NCI-H2029 treated with DMSO at 0.1 percent for 48 hours (cell line): ENCODE measurements at regions not wholly inside any gene's neighbourhood (a gene's known extent, or its start where the extent isn't known, plus 50 kb on each side); places are given as distances from the start of the nearest gene placed in this dataset.

Source experiments
- DNase-seq: peaks from one replicate; lab custom pipeline; 2025; lab: John Stamatoyannopoulos, UW

GRCh38 chr2:150617351-150617978, 130.0 kb upstream of the RND3 start:
- DNase-seq, result no peak

DNA sequence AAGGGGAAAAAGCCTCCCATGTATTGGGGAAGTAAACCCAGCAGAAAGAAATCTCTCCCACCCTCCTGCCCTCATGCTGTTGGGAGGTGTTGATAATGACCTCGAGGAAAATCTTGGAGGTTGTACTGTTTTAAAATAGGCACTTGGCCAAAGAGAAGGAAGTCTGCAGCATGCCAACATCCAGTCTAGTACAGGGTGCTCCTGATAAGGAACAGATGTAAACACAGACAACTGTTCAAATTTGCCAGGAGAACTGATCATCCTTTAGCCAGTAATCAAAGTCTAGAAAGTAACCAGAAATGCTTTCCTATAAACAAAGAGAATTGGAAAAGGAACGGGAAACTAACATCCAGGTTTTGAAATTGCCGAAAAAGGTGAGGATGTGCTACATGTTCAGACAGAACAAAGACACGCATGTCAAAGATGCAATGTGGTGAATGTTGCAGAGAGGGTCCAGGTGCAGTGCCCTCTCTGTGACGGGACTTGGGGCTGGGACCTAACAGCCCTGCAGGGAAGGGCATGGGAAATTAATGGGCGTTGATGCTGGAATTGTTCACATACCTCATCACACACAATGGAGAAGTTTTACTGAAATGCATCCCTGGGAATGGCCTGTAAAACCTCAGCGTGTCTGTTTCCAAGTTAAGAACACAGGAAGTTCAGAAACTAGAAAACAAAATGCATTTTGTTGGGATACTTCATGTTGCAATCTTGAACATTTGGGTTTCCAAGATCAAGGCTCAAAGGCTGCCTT, 125.7 kb upstream of the RND3 start:
- DNase-seq, result no peak

DNA sequence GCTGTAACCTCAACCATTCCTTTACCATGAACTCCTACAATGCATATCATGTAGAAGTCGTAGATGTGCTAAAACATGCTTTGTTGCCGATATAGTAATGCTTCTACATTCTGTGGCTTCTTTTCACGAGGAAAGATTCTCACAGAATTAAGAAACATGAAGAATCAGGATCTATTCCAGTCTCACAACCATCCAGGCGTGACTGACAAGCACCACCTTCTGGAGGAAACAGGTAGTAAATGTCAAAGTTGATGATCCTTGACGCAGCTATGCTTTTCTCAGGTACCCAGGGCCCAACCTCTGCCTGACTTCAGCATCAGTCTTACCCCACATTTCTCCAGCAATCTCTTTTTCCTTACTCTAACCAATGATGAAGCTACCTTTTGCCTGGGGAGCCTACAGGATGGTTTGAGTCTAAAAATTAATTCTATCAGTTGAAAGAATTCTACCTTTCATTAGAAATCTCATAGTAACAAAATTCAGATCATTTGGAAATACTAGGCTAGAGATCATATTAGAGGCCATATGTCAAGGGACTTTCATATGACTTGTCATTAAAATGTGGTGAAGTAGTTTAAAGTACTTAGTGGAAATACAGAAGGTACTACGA, 123.3 kb upstream of the RND3 start:
- DNase-seq, result no peak

DNA sequence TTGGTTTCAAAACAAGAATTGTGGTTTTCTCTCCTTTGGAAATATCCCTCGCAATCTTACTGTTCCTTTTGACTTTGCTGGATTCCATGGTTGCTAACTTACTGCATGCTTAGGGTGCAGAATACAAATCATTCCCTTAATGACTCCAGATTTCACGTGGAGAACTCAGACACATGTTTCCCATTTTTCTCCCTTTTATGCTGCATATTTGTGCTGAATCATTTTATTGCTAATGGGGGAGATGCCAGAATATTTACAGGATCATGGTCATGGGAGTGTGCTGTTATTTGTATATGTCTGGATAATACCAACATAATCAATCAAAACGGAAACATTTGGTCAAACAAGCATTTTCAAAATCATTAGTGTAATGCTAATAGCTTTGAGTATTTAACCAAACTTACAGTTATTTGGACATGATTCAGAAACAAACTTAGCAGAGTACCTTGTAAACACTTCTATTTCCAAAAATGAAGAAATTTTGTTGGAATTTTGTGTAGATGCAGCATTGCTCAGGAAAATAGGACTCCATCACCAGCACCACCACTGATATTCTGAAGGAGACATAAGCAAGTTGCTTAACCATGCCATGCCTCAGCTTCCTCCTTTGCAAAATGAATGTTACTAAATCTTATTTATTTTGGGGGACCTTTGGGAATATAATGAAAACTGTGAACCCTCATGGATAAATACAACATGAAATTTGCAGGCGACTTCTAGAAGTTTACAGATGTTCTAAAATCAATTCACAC, 122.5 kb upstream of the RND3 start:
- DNase-seq, result no peak

DNA sequence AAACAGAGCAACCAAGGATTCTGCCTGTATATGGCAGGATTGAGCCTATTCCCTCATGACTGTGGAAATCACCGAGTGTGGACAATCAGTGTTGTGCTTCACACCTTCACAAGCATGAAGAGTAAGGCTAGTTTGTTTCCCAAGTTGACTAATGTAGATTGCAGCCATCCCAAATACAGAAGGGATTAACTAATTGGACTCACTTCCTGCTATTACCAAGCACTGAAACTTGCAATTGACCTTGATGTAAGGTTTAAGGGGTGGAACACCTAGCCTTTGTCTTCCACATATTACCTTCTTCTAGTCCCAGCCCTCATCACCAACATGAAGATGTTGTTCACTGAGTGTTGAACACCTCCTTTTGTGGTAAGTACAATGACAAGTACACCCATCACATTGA, 120.9 kb upstream of the RND3 start:
- DNase-seq, result no peak

GRCh38 chr2:150607390-150607811, 119.9 kb upstream of the RND3 start:
- DNase-seq, result no peak

- no peak for DNase-seq
Observed at GRCh38 chr2:150606380-150607060, 119.1 kb upstream of the RND3 start.

GRCh38 chr2:150605664-150606063, 118.2 kb upstream of the RND3 start:
- DNase-seq, result no peak

GRCh38 chr2:150601280-150602038, 114.0 kb upstream of the RND3 start:
- DNase-seq, result no peak

GRCh38 chr2:150599889-150600288, 112.4 kb upstream of the RND3 start:
- no peak for DNase-seq

- no peak for DNase-seq
Observed at GRCh38 chr2:150598383-150598782, 110.9 kb upstream of the RND3 start.

- no peak for DNase-seq
Observed at GRCh38 chr2:150595803-150596470, 108.5 kb upstream of the RND3 start.

- no peak for DNase-seq
Observed at GRCh38 chr2:150594299-150594698, 106.8 kb upstream of the RND3 start.

- no peak for DNase-seq
Observed at GRCh38 chr2:150591496-150592285, 104.2 kb upstream of the RND3 start.

DNA sequence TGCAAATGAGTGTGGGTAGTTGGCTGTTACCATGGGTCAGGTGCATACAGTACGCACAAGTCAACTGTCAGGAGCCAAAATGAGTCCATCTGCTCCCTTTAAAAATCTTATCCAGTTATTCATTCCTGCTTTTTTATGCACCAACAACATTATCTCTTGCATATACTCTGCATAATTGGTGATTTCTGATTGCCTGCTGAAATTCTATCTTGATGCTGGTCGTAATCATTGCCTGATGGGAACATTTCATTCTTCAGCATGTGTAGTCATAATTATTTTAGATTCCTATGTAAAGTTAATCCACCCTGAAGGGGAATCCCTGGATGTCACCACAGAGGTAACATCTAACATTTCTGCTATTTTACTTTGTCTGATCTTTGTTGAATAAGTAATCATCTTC, 102.2 kb upstream of the RND3 start:
- no peak for DNase-seq

GRCh38 chr2:150588506-150588870, 101.0 kb upstream of the RND3 start:
- no peak for DNase-seq

- DNase-seq, result no peak
Observed at GRCh38 chr2:150587547-150588505, 100.4 kb upstream of the RND3 start.

GRCh38 chr2:150586858-150587257, 99.4 kb upstream of the RND3 start:
- no peak for DNase-seq
